WTC11 (cell line): ENCODE measurements at regions not wholly inside any gene's neighbourhood (a gene's known extent, or its start where the extent isn't known, plus 50 kb on each side); places are given as distances from the start of the nearest gene placed in this dataset.

Experiments used
- ATAC-seq: fragments of 200-7000 bp; cut with Tn5 transposase; 2 replicates; pipeline ENCODE4 v1.10.0; 2021; ENCODE audit warnings: mild to moderate bottlenecking, moderate library complexity
- CTCF ChIA-PET: fragments of 300-600 bp; sonication (Branson Sonifier 250); formaldehyde crosslinking; loops from one replicate; lab custom pipeline; 2021; ENCODE audit warnings: antibody characterized with exemption; lab: Charles Lee
- POLR2A ChIA-PET: fragments of 350-600 bp; sonication (Branson Sonifier 250); formaldehyde crosslinking; loops from one replicate; lab custom pipeline; 2021; ENCODE audit warnings: antibody characterized with exemption; lab: Charles Lee
- DNase-seq: peaks from one replicate; pipeline ENCODE4 v3.0.0; 2021; ENCODE audit warnings: low spot score
- H3K27ac Mint-ChIP-seq: 2 replicates; pipeline ENCODE4 v1.8.0; 2021; ENCODE audit warnings: mixed read lengths
- H3K27me3 Mint-ChIP-seq: 2 replicates; pipeline ENCODE4 v1.8.0; 2021; ENCODE audit warnings: low read depth, mild to moderate bottlenecking, moderate library complexity, mixed read lengths
- H3K36me3 Mint-ChIP-seq: 2 replicates; pipeline ENCODE4 v1.8.0; 2021; ENCODE audit warnings: mixed read lengths
- H3K4me1 Mint-ChIP-seq: 2 replicates; pipeline ENCODE4 v1.8.0; 2022; ENCODE audit warnings: mixed read lengths
- H3K4me3 Mint-ChIP-seq: 2 replicates; pipeline ENCODE4 v1.8.0; 2021; ENCODE audit warnings: mild to moderate bottlenecking, moderate library complexity, mixed read lengths
- H3K9me3 Mint-ChIP-seq: 2 replicates; pipeline ENCODE4 v1.8.0; 2021; ENCODE audit warnings: mixed read lengths
- ARID4B ChIP-seq: sonication (generic); formaldehyde crosslinking; IDR thresholded peaks from 2 replicates; pipeline ENCODE4 v1.8.0; 2023; ENCODE audit warnings: missing genetic modification reagents, mild to moderate bottlenecking, borderline replicate concordance
- ATF6 ChIP-seq: sonication (generic); formaldehyde crosslinking; IDR thresholded peaks from 2 replicates; pipeline ENCODE4 v1.8.1; 2023; ENCODE audit warnings: mild to moderate bottlenecking, missing genetic modification reagents
- E2F1 ChIP-seq: sonication (generic); formaldehyde crosslinking; IDR thresholded peaks from 2 replicates; pipeline ENCODE4 v1.8.0; 2022; ENCODE audit warnings: mild to moderate bottlenecking, missing genetic modification reagents
- E2F4 ChIP-seq: sonication (generic); formaldehyde crosslinking; IDR thresholded peaks from 2 replicates; pipeline ENCODE4 v1.8.1; 2022; ENCODE audit warnings: low read depth, mild to moderate bottlenecking, moderate library complexity, missing genetic modification reagents, borderline replicate concordance
- EMX1 ChIP-seq: fragments of 250-450 bp; sonication (Bioruptor Pico); IDR thresholded peaks from 2 replicates; pipeline ENCODE4 v1.8.0; 2021; ENCODE audit warnings: mild to moderate bottlenecking
- FOXK1 ChIP-seq: sonication (generic); formaldehyde crosslinking; IDR thresholded peaks from 2 replicates; pipeline ENCODE4 v1.8.0; 2022; ENCODE audit warnings: mild to moderate bottlenecking, moderate library complexity, missing genetic modification reagents
- HMGA2 ChIP-seq: fragments of 250-450 bp; sonication (Bioruptor Pico); IDR thresholded peaks from 2 replicates; pipeline ENCODE4 v1.4.0; 2021; ENCODE audit warnings: mild to moderate bottlenecking, moderate library complexity
- MLX ChIP-seq: sonication (generic); formaldehyde crosslinking; IDR thresholded peaks from 2 replicates; pipeline ENCODE4 v1.8.1; 2023; ENCODE audit warnings: mild to moderate bottlenecking, missing genetic modification reagents, moderate library complexity
- RORB ChIP-seq: fragments of 250-450 bp; sonication (Bioruptor Pico); IDR thresholded peaks from 2 replicates; pipeline ENCODE4 v1.9.0; 2021; ENCODE audit warnings: mild to moderate bottlenecking
- TEAD4 ChIP-seq: sonication (generic); formaldehyde crosslinking; IDR thresholded peaks from 2 replicates; pipeline ENCODE4 v1.8.0; 2022; ENCODE audit warnings: mild to moderate bottlenecking, missing genetic modification reagents
- ZNF232 ChIP-seq: sonication (generic); formaldehyde crosslinking; IDR thresholded peaks from 2 replicates; pipeline ENCODE4 v1.8.0; 2022; ENCODE audit warnings: mild to moderate bottlenecking, missing genetic modification reagents
- ZNF317 ChIP-seq: sonication (generic); formaldehyde crosslinking; IDR thresholded peaks from 2 replicates; pipeline ENCODE4 v1.8.1; 2023; ENCODE audit warnings: low read depth, mild to moderate bottlenecking, moderate library complexity, missing genetic modification reagents, borderline replicate concordance

GRCh38 chr22:27452245-27452644 is 349.3 kb downstream of the MN1 start (continued):
- TF ChIP-seq MLX (CRISPR knock-in tag): no peak
- TF ChIP-seq EMX1 (CRISPR knock-in tag): no peak
- TF ChIP-seq ZNF317: no peak
- no peak for TF ChIP-seq RORB (CRISPR knock-in tag)
- TF ChIP-seq TEAD4 (CRISPR knock-in tag): no peak
- TF ChIP-seq, all 79 proteins: peak for 0

- no peak for ATAC-seq
- no peak overlapping the region for H3K4me3 Mint-ChIP-seq
- POLR2A ChIA-PET: no interaction called here
- TF ChIP-seq ZNF232 (CRISPR knock-in tag): no peak
- H3K27me3 Mint-ChIP-seq: peaks cover 3% of the 10 kb centered on the region; the same call in 1 of the 2 replicates
- peaks cover 29% of the 10 kb centered on the region for H3K4me1 Mint-ChIP-seq
- CTCF ChIA-PET: no interaction called here
- H3K36me3 Mint-ChIP-seq: no peaks in the 10 kb centered on the region
- no peak overlapping the region for H3K27ac Mint-ChIP-seq
- no peak for DNase-seq
- peaks cover 12% of the 10 kb centered on the region for H3K9me3 Mint-ChIP-seq
These were observed 348.6 kb downstream of the MN1 start for GRCh38 chr22:27452922-27453321.

GRCh38 chr22:27453725-27454124 is 347.8 kb downstream of the MN1 start:
- Mint-ChIP-seq H3K9me3 (peaks cover 12% of the 10 kb centered on the region), H3K4me1 (peaks cover 21% of the 10 kb centered on the region), H3K4me3 (no peak overlapping the region), H3K27ac (no peak overlapping the region), H3K27me3 (peaks cover 3% of the 10 kb centered on the region), H3K36me3 (no peaks in the 10 kb centered on the region)
- ATAC-seq (no peak), DNase-seq (no peak)
- ChIA-PET CTCF (no interaction called here), POLR2A (interaction anchor here (0.9 kb wide), 1 partner anchor 137 kb away, joined by 3 read pairs; no protein-coding TSS in a partner anchor)
- TF ChIP-seq ATF6 (CRISPR knock-in tag): no peak
- TF ChIP-seq HMGA2: no peak
- no peak for TF ChIP-seq FOXK1 (CRISPR knock-in tag)
- TF ChIP-seq E2F1 (CRISPR knock-in tag): no peak
- TF ChIP-seq ARID4B: no peak
- no peak for TF ChIP-seq E2F4 (CRISPR knock-in tag)
- TF ChIP-seq, all 79 proteins: peak for 0
